Renal cortical epithelial cell (primary cell): ENCODE measurements at regions not wholly inside any gene's neighbourhood (a gene's known extent, or its start where the extent isn't known, plus 50 kb on each side); places are given as distances from the start of the nearest gene placed in this dataset.

Source experiments
- DNase-seq: peaks from one replicate; pipeline ENCODE4 v3.0.0-alpha.2; 2011; ENCODE audit warnings: low read depth

GRCh38 chr5:44868541-44868940 lies 59.8 kb downstream of the MRPS30 start:
- DNase-seq = peak; percentile 66

GRCh38 chr5:44869928-44870327 lies 61.2 kb downstream of the MRPS30 start:
- DNase-seq = no peak

- no peak for DNase-seq
Measured at GRCh38 chr5:44870430-44870829, 61.7 kb downstream of the MRPS30 start.

GRCh38 chr5:44871401-44871800 lies 62.7 kb downstream of the MRPS30 start:
- DNase-seq = no peak

- peak; percentile 100 for DNase-seq
Measured at GRCh38 chr5:44875661-44876605, 67.2 kb downstream of the MRPS30 start.

- peak; percentile 90 for DNase-seq
Measured at GRCh38 chr5:44881266-44881665, 72.5 kb downstream of the MRPS30 start.

GRCh38 chr5:44884036-44884435 lies 75.3 kb downstream of the MRPS30 start:
- DNase-seq = no peak

GRCh38 chr5:44885903-44886302 lies 77.2 kb downstream of the MRPS30 start:
- DNase-seq = peak; percentile 77

GRCh38 chr5:44887722-44888121 lies 79.0 kb downstream of the MRPS30 start:
- DNase-seq = no peak

GRCh38 chr5:44888435-44888834 lies 79.7 kb downstream of the MRPS30 start:
- no peak for DNase-seq

GRCh38 chr5:44891116-44891515 lies 82.4 kb downstream of the MRPS30 start:
- no peak for DNase-seq

- DNase-seq = no peak
Measured at GRCh38 chr5:44900273-44900954, 91.7 kb downstream of the MRPS30 start.

- DNase-seq = no peak
Measured at GRCh38 chr5:44907396-44907795, 98.6 kb downstream of the MRPS30 start.

GRCh38 chr5:44909004-44909403 lies 100.3 kb downstream of the MRPS30 start:
- no peak for DNase-seq

GRCh38 chr5:44911501-44911900 lies 102.8 kb downstream of the MRPS30 start:
- no peak for DNase-seq

- DNase-seq = no peak
Measured at GRCh38 chr5:44914221-44914620, 105.5 kb downstream of the MRPS30 start.

- peak; percentile 4 for DNase-seq
Measured at GRCh38 chr5:44919560-44919959, 110.8 kb downstream of the MRPS30 start.

- no peak for DNase-seq
Measured at GRCh38 chr5:44927115-44927733, 118.5 kb downstream of the MRPS30 start.

GRCh38 chr5:44932922-44933585 lies 124.3 kb downstream of the MRPS30 start:
- DNase-seq = no peak

GRCh38 chr5:44933686-44934085 lies 124.9 kb downstream of the MRPS30 start:
- no peak for DNase-seq

- DNase-seq = peak; percentile 15
Measured at GRCh38 chr5:44935262-44935661, 126.5 kb downstream of the MRPS30 start.

GRCh38 chr5:44935871-44936270 lies 127.1 kb downstream of the MRPS30 start:
- no peak for DNase-seq
